ENCODE measurements at regions not wholly inside any gene's neighbourhood (a gene's known extent, or its start where the extent isn't known, plus 50 kb on each side); places are given as distances from the start of the nearest gene placed in this dataset.

- no peak for DNase-seq (ENCODE audit: low read depth in 2 of 2)
Observed at GRCh38 chr1:5465281-5465711, 526.9 kb downstream of the NPHP4 start.

- no peak for DNase-seq (ENCODE audit: low read depth in 2 of 2)
Observed at GRCh38 chr1:5464366-5464765, 527.9 kb downstream of the NPHP4 start.

DNA sequence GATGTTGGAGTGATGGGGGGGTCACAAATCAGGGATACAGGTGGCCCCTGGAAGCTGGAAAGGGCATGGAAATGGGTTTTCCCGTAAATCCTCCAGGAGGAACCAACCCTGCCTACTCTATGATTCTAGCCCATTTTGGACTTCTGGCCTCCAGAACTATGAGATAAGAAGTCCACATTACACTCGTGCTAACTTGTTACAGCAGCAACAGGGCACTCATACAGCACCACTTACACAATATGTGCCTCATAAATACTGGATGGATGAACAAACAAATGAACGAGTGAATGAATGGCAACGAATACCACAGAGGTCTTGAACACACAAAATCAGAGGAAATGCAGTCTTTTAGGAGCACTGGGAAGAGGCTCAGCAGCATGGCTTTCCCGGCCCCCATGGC is 531.3 kb downstream of the NPHP4 start:
- DNase-seq (ENCODE audit: low read depth in 2 of 2), result no peak

DNA sequence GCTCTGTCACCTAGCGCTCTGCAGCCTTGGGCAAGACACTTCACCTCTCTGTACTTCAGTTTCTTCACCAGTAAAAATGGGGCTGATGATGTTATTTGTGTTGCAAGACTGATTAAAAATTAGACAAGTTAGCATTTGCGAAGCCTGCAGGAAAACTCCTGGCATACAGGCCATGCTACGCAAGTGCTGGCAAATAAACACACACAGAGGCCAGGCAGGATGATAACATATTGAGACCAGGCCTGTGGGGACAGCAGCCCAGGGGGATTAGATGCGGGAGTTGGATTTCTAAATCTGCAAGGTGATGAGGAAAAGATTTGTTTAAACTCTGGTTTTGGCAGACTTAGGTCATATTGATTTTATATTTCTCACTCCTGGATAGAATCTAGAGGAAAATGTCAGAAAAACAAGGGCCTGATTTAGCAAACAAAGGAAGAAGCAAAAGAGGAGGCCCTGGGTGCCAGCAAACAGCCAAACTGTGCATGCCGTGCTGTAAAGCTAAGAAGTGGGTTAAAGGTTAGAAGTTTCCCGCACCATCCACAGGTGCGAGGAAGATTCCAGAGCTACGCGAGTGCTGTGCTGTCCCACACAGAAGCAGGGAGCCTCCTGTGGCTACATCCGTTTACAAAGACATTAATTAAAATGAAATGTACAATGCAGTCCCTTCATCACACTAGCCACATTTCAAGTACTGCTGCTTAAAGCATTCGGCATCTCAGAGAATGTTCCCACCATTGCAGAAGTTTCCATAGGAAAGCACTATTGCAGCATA is 532.2 kb downstream of the NPHP4 start:
- DNase-seq (ENCODE audit: low read depth in 2 of 2), result no peak

- no peak for DNase-seq (ENCODE audit: low read depth in 2 of 2)
Observed at GRCh38 chr1:5458248-5458647, 534.0 kb downstream of the NPHP4 start.

DNA sequence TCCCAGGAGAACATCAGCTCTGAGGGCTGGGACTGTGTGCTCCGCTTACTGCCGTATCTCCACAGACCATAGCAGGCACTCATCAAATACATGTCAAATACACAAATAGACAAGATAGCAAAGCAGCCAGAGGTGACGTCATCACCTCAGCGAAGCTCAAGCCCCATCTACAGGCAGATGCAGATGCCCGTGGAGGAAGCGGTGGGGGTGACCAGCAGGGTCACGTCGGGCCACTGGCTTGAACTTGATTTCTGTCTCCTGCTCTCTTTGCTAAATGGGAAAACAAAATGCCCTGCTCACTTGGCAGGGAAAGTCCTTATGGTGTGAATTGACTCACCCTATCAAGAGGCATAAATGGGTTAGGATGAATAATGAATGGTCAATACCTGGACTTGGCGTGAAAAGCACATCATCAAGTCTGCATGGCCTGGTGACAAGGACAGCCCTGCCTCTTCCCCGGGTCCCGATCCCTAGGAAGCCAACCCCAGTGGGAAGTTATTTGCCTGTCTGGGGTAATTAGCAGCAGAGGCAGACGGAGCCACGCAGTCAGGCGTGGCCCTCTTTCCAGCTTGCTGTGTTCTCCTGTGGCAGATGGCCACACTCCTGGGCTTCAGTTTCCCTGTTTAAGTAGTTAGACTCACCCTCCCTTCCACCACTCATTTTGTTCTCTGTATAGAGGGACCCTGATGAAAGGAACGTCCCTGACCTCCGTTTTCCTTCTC is 536.0 kb downstream of the NPHP4 start:
- DNase-seq (ENCODE audit: low read depth in 2 of 2), result no peak

DNA sequence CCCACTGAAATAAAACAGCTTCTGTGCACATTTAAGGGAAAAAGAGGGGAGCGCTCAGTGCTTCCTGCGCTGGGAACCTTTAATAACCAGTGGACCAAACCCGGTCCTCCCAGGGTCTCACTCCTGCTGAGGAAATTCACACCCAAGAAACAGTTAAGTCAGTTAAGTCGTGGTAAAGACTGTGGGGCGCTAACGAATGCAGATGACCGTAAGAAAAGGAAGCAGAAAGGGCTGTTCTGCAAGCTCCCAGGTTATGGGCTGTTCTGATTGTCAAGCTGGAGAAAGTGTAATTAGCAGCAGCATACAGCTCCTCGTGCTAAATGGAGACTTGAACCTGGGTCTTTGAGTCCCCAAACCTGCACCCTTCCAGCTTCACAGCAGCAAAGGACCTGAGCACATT is 536.6 kb downstream of the NPHP4 start:
- no peak for DNase-seq (ENCODE audit: low read depth in 2 of 2)

DNA sequence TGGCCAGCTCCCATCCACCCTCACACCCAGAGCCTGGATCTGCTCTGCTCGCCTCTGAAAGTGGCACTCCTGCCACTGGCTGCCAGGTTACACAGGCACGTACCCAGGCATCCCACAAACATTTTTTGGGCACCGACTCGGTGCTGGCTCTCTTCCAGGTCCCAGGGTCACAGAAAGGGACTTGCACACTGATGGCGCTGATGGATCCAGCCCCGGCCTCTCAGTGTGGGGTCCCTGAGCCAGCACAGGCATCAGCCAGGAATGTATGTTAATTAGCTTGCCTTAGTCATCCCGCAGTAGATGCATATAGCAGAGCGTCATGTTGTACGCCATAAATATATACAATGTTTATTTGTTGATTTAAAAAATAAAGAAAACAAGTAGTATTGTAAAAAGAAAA is 537.2 kb downstream of the NPHP4 start:
- no peak for DNase-seq (ENCODE audit: low read depth in 2 of 2)

GRCh38 chr1:5453347-5453746 is 538.9 kb downstream of the NPHP4 start:
- no peak for DNase-seq (ENCODE audit: low read depth in 2 of 2)

DNA sequence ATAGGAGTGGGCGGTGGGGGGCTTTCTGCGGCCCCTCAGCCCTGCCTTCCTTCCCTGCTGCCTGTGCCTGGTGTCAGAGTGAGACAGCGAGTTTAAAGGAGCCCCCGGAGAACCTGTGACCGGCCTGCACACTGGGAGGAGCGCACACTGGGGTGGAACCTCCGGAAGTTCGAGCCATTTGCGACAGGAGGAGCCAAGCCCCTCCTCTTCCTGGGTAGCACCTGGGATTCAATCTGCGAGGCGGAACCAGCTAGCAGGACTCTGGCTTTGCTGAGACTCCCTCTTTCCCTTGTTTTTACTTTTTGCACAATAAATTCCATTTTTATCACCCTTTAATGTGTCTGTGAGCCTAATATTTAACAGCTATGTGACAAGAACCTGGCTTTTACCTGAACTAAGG is 540.6 kb downstream of the NPHP4 start:
- no peak for DNase-seq (ENCODE audit: low read depth in 2 of 2)

DNA sequence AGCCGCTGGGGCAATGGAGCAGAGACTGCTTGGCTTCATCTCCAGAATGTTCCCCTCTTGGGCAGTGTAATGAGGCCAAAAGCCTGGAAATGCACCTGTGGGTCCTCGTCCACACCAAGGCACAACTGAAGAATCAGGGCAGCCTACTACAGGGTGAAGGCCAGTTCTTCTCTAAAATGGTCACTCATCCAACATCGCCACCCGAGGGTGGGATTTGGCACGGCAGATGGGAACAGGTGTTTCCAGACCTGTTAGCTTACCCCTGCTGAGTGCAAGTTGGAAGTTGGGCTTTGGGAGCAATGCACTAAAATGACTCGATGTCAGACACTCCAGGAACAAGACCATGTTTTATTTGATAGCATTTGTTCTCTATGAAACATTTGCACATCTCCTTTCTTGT is 543.7 kb downstream of the NPHP4 start:
- peak in 1 of 2 donors; percentile 3 for DNase-seq (ENCODE audit: low read depth in 2 of 2)

- no peak for DNase-seq (ENCODE audit: low read depth in 2 of 2)
Observed at GRCh38 chr1:5447503-5447960, 544.7 kb downstream of the NPHP4 start.

DNA sequence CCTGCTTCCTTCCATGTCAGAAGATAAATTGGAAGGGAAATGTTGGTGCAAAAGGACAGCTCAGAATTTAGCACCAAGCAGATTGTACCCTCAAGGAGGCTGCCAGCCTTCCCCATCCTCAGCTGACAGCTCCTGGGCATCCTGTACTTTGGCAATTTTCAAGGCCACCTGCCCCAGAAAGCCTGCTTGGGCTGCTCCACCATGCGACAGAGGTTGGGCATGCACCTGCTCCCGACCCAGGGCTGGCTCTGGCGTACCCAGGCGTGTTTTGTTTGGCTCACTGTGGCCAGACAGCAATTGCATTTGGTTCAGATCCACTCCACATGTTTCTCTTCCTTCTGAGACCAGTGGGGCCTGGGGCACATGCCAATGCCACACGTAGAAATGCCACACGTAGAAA is 547.8 kb downstream of the NPHP4 start:
- no peak for DNase-seq (ENCODE audit: low read depth in 2 of 2)

GRCh38 chr1:5436808-5437207 is 555.4 kb downstream of the NPHP4 start:
- DNase-seq (ENCODE audit: low read depth in 2 of 2), result no peak

DNA sequence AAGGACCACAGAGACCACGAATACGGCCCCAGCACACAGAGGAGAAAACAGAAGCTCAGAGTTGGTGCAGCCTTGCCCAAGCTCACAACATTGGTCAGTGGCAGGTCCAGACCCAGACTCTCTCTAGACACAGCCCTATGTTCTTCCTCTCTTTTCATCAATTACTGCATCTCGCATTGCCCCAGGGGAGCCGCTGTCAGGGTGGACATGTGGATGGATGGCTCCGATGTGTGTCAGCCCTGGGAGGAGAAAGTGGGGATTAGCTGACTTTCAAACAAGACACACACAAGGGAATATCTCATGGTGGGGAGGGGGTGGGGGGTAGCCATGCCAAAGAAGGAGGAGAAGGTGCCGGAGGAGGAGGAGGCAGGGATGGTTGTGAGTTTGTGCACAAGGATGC is 556.8 kb downstream of the NPHP4 start:
- DNase-seq (ENCODE audit: low read depth in 2 of 2), result no peak

DNA sequence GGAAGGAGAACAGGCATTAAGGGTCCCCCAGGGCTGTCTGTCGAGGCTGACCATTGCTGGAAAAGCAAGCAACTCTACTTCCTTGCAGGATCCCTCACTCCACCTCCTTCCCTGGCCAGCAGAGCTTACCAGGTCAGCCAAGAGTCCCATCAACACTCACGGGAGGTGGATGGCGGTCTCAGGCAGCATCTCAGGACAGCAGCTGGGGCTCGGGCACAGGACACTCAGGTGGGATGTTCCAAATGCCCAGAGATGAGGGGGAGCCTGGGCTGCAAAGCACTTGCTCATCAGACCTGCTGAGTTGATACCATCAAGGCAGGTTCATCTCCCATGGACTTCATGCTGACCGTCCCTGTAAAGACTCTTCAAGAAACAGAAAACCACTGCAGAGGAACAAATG is 559.8 kb downstream of the NPHP4 start:
- DNase-seq (ENCODE audit: low read depth in 2 of 2), result no peak

DNA sequence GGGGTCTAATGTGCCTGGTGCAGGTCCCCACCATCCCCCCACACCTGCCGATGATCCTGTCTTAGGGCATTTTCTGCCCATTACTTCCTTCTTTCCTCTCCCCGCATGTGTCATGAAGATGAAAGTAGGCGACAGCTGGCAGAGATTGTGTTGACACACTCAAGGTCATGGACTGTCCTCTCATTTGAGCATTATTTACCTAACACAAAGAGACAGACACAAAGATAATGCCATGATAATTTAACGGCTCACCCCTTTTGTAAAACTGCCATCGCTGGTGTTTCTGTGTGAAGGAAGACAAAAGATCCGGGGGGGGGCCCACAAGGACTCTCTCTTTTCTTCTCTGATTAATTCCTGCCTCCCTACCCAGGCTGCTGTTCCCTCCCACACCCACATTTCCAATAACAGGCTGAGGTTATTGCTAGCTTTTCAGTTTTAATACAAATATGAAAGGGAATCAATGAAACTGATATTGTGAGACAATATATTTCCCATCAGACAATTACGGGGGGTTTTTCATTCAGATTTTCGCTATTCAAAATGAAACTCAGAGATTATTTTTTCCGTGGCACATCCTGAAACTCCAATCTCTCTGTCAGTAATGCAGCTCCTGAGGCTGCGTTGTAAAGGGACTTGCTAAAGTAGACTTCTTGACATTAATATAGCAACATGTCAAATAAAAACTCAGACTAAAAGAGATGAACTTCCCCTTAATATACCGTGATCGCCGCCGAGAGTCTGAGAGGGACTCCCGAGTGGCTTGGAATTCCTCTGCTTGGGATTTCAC is 561.1 kb downstream of the NPHP4 start:
- no peak for DNase-seq (ENCODE audit: low read depth in 2 of 2)

- no peak for DNase-seq (ENCODE audit: low read depth in 2 of 2)
Observed at GRCh38 chr1:5430136-5430535, 562.1 kb downstream of the NPHP4 start.

- no peak for DNase-seq (ENCODE audit: low read depth in 2 of 2)
Observed at GRCh38 chr1:5428351-5428750, 563.9 kb downstream of the NPHP4 start.

DNA sequence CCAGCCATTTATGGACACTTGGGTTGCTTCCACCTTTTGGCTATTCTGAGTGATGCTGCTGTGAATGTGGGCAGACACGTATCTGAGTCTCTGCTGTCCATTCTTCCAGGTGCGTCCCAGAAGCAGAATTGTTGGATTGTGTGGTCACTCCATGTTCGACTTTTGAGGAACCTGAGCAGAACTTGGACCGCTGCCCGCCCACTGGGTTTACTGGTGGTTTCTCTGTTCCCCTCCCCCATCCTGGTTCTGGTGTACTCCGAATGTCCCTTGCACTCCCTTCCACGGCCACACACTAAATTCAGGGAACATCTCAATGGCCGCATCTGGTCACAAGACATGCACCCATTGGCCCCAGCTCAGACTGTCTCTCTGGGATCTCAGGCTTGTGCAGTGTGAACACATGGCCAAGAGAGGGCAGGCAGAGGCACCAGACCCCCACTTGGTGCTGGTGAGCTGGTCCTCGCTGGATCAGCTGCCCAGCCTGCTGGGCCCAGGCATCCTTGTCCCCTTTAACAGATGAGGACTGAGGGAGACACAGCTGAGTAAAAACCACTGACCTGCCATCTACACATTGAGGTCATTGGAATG is 565.1 kb downstream of the NPHP4 start:
- no peak for DNase-seq (ENCODE audit: low read depth in 2 of 2)

GRCh38 chr1:5424802-5425703 is 567.2 kb downstream of the NPHP4 start:
- DNase-seq (ENCODE audit: low read depth in 2 of 2), result no peak

All from stimulated activated CD4-positive, alpha-beta T cell treated with anti-CD3 and anti-CD28 coated beads, Interleukin-4, amount 100 ng/mL, for 48 hours (primary cell).